SK-N-SH (cell line): ENCODE measurements at regions not wholly inside any gene's neighbourhood (a gene's known extent, or its start where the extent isn't known, plus 50 kb on each side); places are given as distances from the start of the nearest gene placed in this dataset.

Experiments
- CTCF ChIA-PET: fragments of 300-600, 350-600 bp; formaldehyde crosslinking; extraction: SDS; loops from one replicate; lab custom pipeline; 2021; lab: Yijun Ruan, JAX
- POLR2A ChIA-PET: fragments of 350-600 bp; sonication (Branson Sonifier 250); formaldehyde crosslinking; extraction: SDS; loops from one replicate; lab custom pipeline; 2020; ENCODE audit warnings: antibody characterized with exemption, inconsistent platforms; lab: Yijun Ruan, JAX
- DNase-seq: peaks from one replicate; pipeline ENCODE4 v3.0.0; 2012
- H2AFZ ChIP-seq: fragments of 200-600 bp; sonication (generic); 2 replicates; pipeline ENCODE4 v1.8.1; 2016; ENCODE audit warnings: antibody characterized with exemption, mild to moderate bottlenecking, low read depth
- H3F3A ChIP-seq: fragments of 200-600 bp; sonication (generic); replicated peaks from 2 replicates; pipeline ENCODE3; 2016; ENCODE audit warnings: antibody characterized with exemption, mild to moderate bottlenecking; ENCODE audit not compliant: insufficient read depth
- H3K27ac ChIP-seq, 2 experiments: fragments of 200-500 bp in 1 of 2; fragments of 200-600 bp in 1 of 2; sonication (Bioruptor generic) in 1 of 2; sonication (generic), shearing (Covaris generic) in 1 of 2; 2 replicates each; pipeline versions ENCODE4 v1.5.1 to v1.6.1; 2014 to 2016; ENCODE audit warnings: low read depth in 2 of 2, inconsistent platforms in 1 of 2, low read length in 1 of 2, mild to moderate bottlenecking in 1 of 2, mixed read lengths in 1 of 2
- H3K27me3 ChIP-seq: fragments of 200-600 bp; sonication (generic), shearing (Covaris generic); 2 replicates; pipeline ENCODE4 v1.6.1; 2016; ENCODE audit warnings: mixed run types; ENCODE audit not compliant: insufficient read depth
- H3K36me3 ChIP-seq, 2 experiments: fragments of 200-500 bp in 1 of 2; fragments of 200-600 bp in 1 of 2; sonication (Bioruptor generic) in 1 of 2; sonication (generic) in 1 of 2; replicated peaks in 1 of 2; 2 replicates each; pipeline versions ENCODE3 to v1.5.1; 2014 to 2016; ENCODE audit warnings: low read length in 1 of 2, mild to moderate bottlenecking in 1 of 2; ENCODE audit not compliant: insufficient read depth in 2 of 2, control insufficient read depth in 1 of 2
- H3K4me1 ChIP-seq, 2 experiments: fragments of 200-500 bp in 1 of 2; fragments of 200-600 bp in 1 of 2; sonication (Bioruptor generic) in 1 of 2; sonication (generic), shearing (Covaris generic) in 1 of 2; 2 replicates each; pipeline versions ENCODE4 v1.5.1 to v1.6.1; 2014 to 2016; ENCODE audit warnings: low read depth in 1 of 2, low read length in 1 of 2, mixed run types in 1 of 2; ENCODE audit not compliant: insufficient read depth in 2 of 2, control insufficient read depth in 1 of 2
- H3K4me2 ChIP-seq: fragments of 200-600 bp; sonication (generic), shearing (Covaris generic); 2 replicates; pipeline ENCODE4 v1.6.1; 2017; ENCODE audit warnings: mixed run types
- H3K4me3 ChIP-seq, 2 experiments: fragments of 200-500 bp in 1 of 2; fragments of 200-600 bp in 1 of 2; sonication (Bioruptor generic) in 1 of 2; sonication (generic), shearing (Covaris generic) in 1 of 2; 2 replicates each; pipeline versions ENCODE4 v1.5.1 to v1.8.1; 2014 to 2016; ENCODE audit warnings: low read depth in 2 of 2, inconsistent platforms in 1 of 2, low read length in 1 of 2, mild to moderate bottlenecking in 1 of 2, mixed read lengths in 1 of 2, moderate library complexity in 1 of 2
- H3K79me2 ChIP-seq: fragments of 200-600 bp; sonication (generic); 2 replicates; pipeline ENCODE4 v1.8.1; 2017; ENCODE audit warnings: mild to moderate bottlenecking; ENCODE audit not compliant: insufficient read depth
- H3K9ac ChIP-seq: fragments of 200-600 bp; sonication (generic); 2 replicates; pipeline ENCODE4 v1.6.1; 2017; ENCODE audit warnings: mixed run types
- H3K9me2 ChIP-seq: fragments of 200-600 bp; sonication (generic); 2 replicates; pipeline ENCODE4 v1.6.1; 2017; ENCODE audit warnings: mixed run types
- H3K9me3 ChIP-seq: fragments of 200-600 bp; sonication (generic); 2 replicates; pipeline ENCODE4 v1.6.1; 2017; ENCODE audit warnings: mixed run types, mild to moderate bottlenecking, moderate library complexity
- H4K20me1 ChIP-seq: fragments of 200-600 bp; sonication (generic); 2 replicates; pipeline ENCODE4 v1.6.1; 2017; ENCODE audit warnings: mild to moderate bottlenecking, mixed run types; ENCODE audit not compliant: insufficient read depth
- EP300 ChIP-seq, 2 experiments: IDR thresholded peaks; 2 replicates each; pipeline versions ENCODE4 v1.4.0 to v1.6.1; 2012; ENCODE audit warnings: borderline replicate concordance in 1 of 2, low read depth in 1 of 2, low read length in 1 of 2
- EZH2phosphoT487 ChIP-seq: fragments of 200-600 bp; sonication (generic); IDR thresholded peaks from 2 replicates; pipeline ENCODE4 v1.6.1; 2017; ENCODE audit warnings: low read depth, mixed run types, mild to moderate bottlenecking, antibody characterized with exemption, moderate library complexity, borderline replicate concordance
- FOSL2 ChIP-seq: IDR thresholded peaks from 2 replicates; pipeline ENCODE4 v1.4.0; 2012; ENCODE audit warnings: low read depth, mild to moderate bottlenecking, moderate library complexity, borderline replicate concordance
- FOXJ3 ChIP-seq: sonication (generic); formaldehyde crosslinking; IDR thresholded peaks from 2 replicates; pipeline ENCODE4 v1.5.1; 2020; ENCODE audit warnings: mild to moderate bottlenecking, missing genetic modification reagents
- FOXM1 ChIP-seq: IDR thresholded peaks from 2 replicates; pipeline ENCODE4 v1.4.0; 2012; ENCODE audit warnings: low read depth, mild to moderate bottlenecking
- MAX ChIP-seq: IDR thresholded peaks from 2 replicates; pipeline ENCODE4 v1.4.0; 2012; ENCODE audit warnings: low read depth
- MEF2A ChIP-seq: IDR thresholded peaks from 2 replicates; pipeline ENCODE4 v1.4.0; 2012; ENCODE audit warnings: low read depth, borderline replicate concordance
- NRF1 ChIP-seq: IDR thresholded peaks from 2 replicates; pipeline ENCODE4 v1.6.1; 2012; ENCODE audit warnings: low read depth, mild to moderate bottlenecking, low read length
- POLR2AphosphoS5 ChIP-seq: IDR thresholded peaks from 2 replicates; pipeline ENCODE4 v1.6.1; 2012; ENCODE audit warnings: low read depth, low read length
- RAD21 ChIP-seq: IDR thresholded peaks from 2 replicates; pipeline ENCODE4 v1.6.1; 2012; ENCODE audit warnings: mild to moderate bottlenecking, low read length
- REST ChIP-seq: IDR thresholded peaks from 2 replicates; pipeline ENCODE4 v1.6.1; 2012; ENCODE audit warnings: mild to moderate bottlenecking, low read depth, low read length, moderate library complexity
- RXRA ChIP-seq: IDR thresholded peaks from 2 replicates; pipeline ENCODE4 v1.4.0; 2012; ENCODE audit warnings: low read depth, mild to moderate bottlenecking, borderline replicate concordance
- SMC3 ChIP-seq: IDR thresholded peaks from 2 replicates; pipeline ENCODE4 v1.6.1; 2012; ENCODE audit warnings: low read depth, low read length, improper control_type of control experiment
- TAF1 ChIP-seq: IDR thresholded peaks from 2 replicates; pipeline ENCODE4 v1.6.1; 2012; ENCODE audit warnings: low read depth, mild to moderate bottlenecking, low read length, moderate library complexity, borderline replicate concordance
- TEAD4 ChIP-seq: IDR thresholded peaks from 2 replicates; pipeline ENCODE4 v1.4.0; 2012; ENCODE audit warnings: mild to moderate bottlenecking, borderline replicate concordance; ENCODE audit not compliant: insufficient read depth
- YY1 ChIP-seq: IDR thresholded peaks from 2 replicates; pipeline ENCODE4 v1.4.0; 2012; ENCODE audit warnings: low read depth, mild to moderate bottlenecking
- WGBS: methylation state at CpG from one replicate; pipeline ENCODE4 v1.1.6; 2017; ENCODE audit warnings: low lambda C conversion rate; 5-methylcytosine and 5-hydroxymethylcytosine counted together

- POLR2A ChIA-PET: no interaction called here
These were observed 291.9 kb upstream of the SGK1 start for GRCh38 chr6:134609716-134610261.

GRCh38 chr6:134607411-134607810 lies 289.5 kb upstream of the SGK1 start:
- no peaks in the 10 kb centered on the region for H3K79me2 ChIP-seq
- no peaks in the 10 kb centered on the region for H3K36me3 ChIP-seq
- POLR2A ChIA-PET: no interaction called here
- CTCF ChIA-PET: no interaction called here
- no peaks in the 10 kb centered on the region for H3F3A ChIP-seq
- H3K4me2 ChIP-seq: no peak overlapping the region
- no peak for DNase-seq
- TF ChIP-seq EZH2phosphoT487 (no peak), YY1 (no peak), FOXM1 (no peak), MAX (no peak), SMC3 (no peak), RXRA (no peak), FOSL2 (no peak), REST (no peak), TAF1 (no peak), MEF2A (no peak), TEAD4 (no peak), RAD21 (no peak)
- H2AFZ ChIP-seq: no peak overlapping the region
- 55% methylated on average over 1 of the region's 1 CpG for WGBS
- no peaks in the 10 kb centered on the region for H3K4me1 ChIP-seq
- no peaks in the 10 kb centered on the region for H3K9me2 ChIP-seq
- H3K4me3 ChIP-seq: no peak overlapping the region
- H4K20me1 ChIP-seq: no peaks in the 10 kb centered on the region
- no peak overlapping the region for H3K27ac ChIP-seq
- H3K9ac ChIP-seq: no peak overlapping the region
- no peaks in the 10 kb centered on the region for H3K9me3 ChIP-seq
- no peaks in the 10 kb centered on the region for H3K27me3 ChIP-seq

More at GRCh38 chr6:134609716-134610261, 291.9 kb upstream of the SGK1 start:
- H2AFZ ChIP-seq: no peak overlapping the region
- DNase-seq: no peak
- H3K9me3 ChIP-seq: no peaks in the 10 kb centered on the region
- H3K4me1 ChIP-seq: no peaks in the 10 kb centered on the region
- H3F3A ChIP-seq: no peaks in the 10 kb centered on the region
- no peaks in the 10 kb centered on the region for H3K36me3 ChIP-seq
- no peaks in the 10 kb centered on the region for H3K27me3 ChIP-seq
- H3K4me2 ChIP-seq: no peak overlapping the region
- TF ChIP-seq MEF2A (no peak), NRF1 (no peak), POLR2AphosphoS5 (no peak), YY1 (no peak), EP300 (IDR thresholded peaks at IDR 0.05; ENCODE audit: borderline replicate concordance in 1 of 2, low read depth in 1 of 2, low read length in 1 of 2) (no peak), FOXJ3 (CRISPR knock-in tag) (no peak)
- no peak overlapping the region for H3K9ac ChIP-seq
- 95% methylated on average over 1 of the region's 1 CpG for WGBS
- no peaks in the 10 kb centered on the region for H3K9me2 ChIP-seq
- CTCF ChIA-PET: interaction anchor here (1.0 to 1.1 kb wide), 2 partner anchors 10 to 31 kb away, joined by 3 to 4 read pairs; no protein-coding TSS in a partner anchor
- H3K27ac ChIP-seq: no peak overlapping the region
- no peaks in the 10 kb centered on the region for H3K79me2 ChIP-seq
- H4K20me1 ChIP-seq: no peaks in the 10 kb centered on the region
- no peak overlapping the region for H3K4me3 ChIP-seq
